GM12865 (cell line): ENCODE measurements at regions not wholly inside any gene's neighbourhood (a gene's known extent, or its start where the extent isn't known, plus 50 kb on each side); places are given as distances from the start of the nearest gene placed in this dataset.

ENCODE experiments used
- DNase-seq: peaks from one replicate; pipeline ENCODE4 v3.0.0; 2010; ENCODE audit warnings: low read depth
- H3K4me3 ChIP-seq: 2 replicates; pipeline ENCODE4 v1.5.1; 2011; ENCODE audit warnings: mild to moderate bottlenecking, low read depth, low read length, control low read depth
- CTCF ChIP-seq: IDR thresholded peaks from 2 replicates; pipeline ENCODE4 v1.5.1; 2011; ENCODE audit warnings: low read length, control low read depth, low read depth, inconsistent platforms; ENCODE audit not compliant: insufficient read depth; ENCODE audit errors: missing control alignments

GRCh38 chr2:22290909-22291473, 1094.0 kb upstream of the KLHL29 start:
- no peak for DNase-seq
- H3K4me3 ChIP-seq = no peak overlapping the region
- TF ChIP-seq CTCF = no peak

GRCh38 chr2:22301228-22301627, 1083.8 kb upstream of the KLHL29 start:
- no peak for TF ChIP-seq CTCF
- H3K4me3 ChIP-seq = no peak overlapping the region
- DNase-seq = no peak

GRCh38 chr2:22326250-22326649, 1058.7 kb upstream of the KLHL29 start:
- DNase-seq = no peak
- H3K4me3 ChIP-seq = no peak overlapping the region
- TF ChIP-seq CTCF = no peak

GRCh38 chr2:22329211-22330154, 1055.5 kb upstream of the KLHL29 start:
- DNase-seq = no peak
- H3K4me3 ChIP-seq = no peak overlapping the region
- no peak for TF ChIP-seq CTCF

- TF ChIP-seq CTCF = no peak
- no peak overlapping the region for H3K4me3 ChIP-seq
- DNase-seq = no peak
Measured at GRCh38 chr2:22336414-22336813, 1048.6 kb upstream of the KLHL29 start.

- H3K4me3 ChIP-seq = no peak overlapping the region
- DNase-seq = no peak
- TF ChIP-seq CTCF = no peak
Measured at GRCh38 chr2:22340716-22341115, 1044.3 kb upstream of the KLHL29 start.

GRCh38 chr2:22347306-22347705, 1037.7 kb upstream of the KLHL29 start:
- no peak for DNase-seq
- H3K4me3 ChIP-seq = no peak overlapping the region
- TF ChIP-seq CTCF = no peak
